ENCODE measurements at regions not wholly inside any gene's neighbourhood (a gene's known extent, or its start where the extent isn't known, plus 50 kb on each side); places are given as distances from the start of the nearest gene placed in this dataset.
"Not testable (repeated sequence)": the region's sequence is repeated elsewhere in the genome, so short reads cannot be mapped to it uniquely, and the experiment has no call there.

GRCh38 chr21:23811805-23812204 is 1795.5 kb downstream of the MRPL39 start:
- H3K4me3 Mint-ChIP-seq (ENCODE audit: unreplicated experiment) = no peak overlapping the region
- H3K9me3 ChIP-seq (ENCODE audit: insufficient read depth, low read depth, low read length) = no peaks in the 10 kb centered on the region
- no peaks in the 10 kb centered on the region for H3K79me2 ChIP-seq (ENCODE audit: insufficient read depth, low read length)
- no peak overlapping the region for H3K27ac Mint-ChIP-seq (ENCODE audit: unreplicated experiment)
- H3K9me3 Mint-ChIP-seq (ENCODE audit: unreplicated experiment) = peaks cover 3% of the 10 kb centered on the region
- no peaks in the 10 kb centered on the region for H3K4me1 ChIP-seq (ENCODE audit: insufficient read depth, low read length)
- no peaks in the 10 kb centered on the region for H3K27me3 Mint-ChIP-seq (ENCODE audit: low read depth, unreplicated experiment)
- no peak overlapping the region for H3K27ac ChIP-seq (ENCODE audit: low read depth, low read length)
- DNase-seq (ENCODE audit: low read depth) (no peak), FAIRE-seq (no peak)
- H3K4me2 ChIP-seq (ENCODE audit: low read length) = no peak overlapping the region
- no peak for TF ChIP-seq EZH2 (IDR thresholded peaks at IDR 0.05; ENCODE audit: insufficient read depth, low read length)
- no peaks in the 10 kb centered on the region for H3K36me3 Mint-ChIP-seq (ENCODE audit: low read depth, unreplicated experiment)
- H3K27me3 ChIP-seq (ENCODE audit: insufficient read depth, low read length) = no peaks in the 10 kb centered on the region
- no peak overlapping the region for H3K9ac ChIP-seq (ENCODE audit: low read length)
- H4K20me1 ChIP-seq (ENCODE audit: insufficient read depth, low read length) = no peaks in the 10 kb centered on the region
- no peaks in the 10 kb centered on the region for H3K4me1 Mint-ChIP-seq (ENCODE audit: low read depth, unreplicated experiment)
- H3K4me3 ChIP-seq (ENCODE audit: insufficient read depth, low read depth, low read length) = no peak overlapping the region
- no peak overlapping the region for H2AFZ ChIP-seq (ENCODE audit: low read depth, low read length)
- no peaks in the 10 kb centered on the region for H3K36me3 ChIP-seq (ENCODE audit: insufficient read depth, low read length)

GRCh38 chr21:23809573-23809972 is 1797.7 kb downstream of the MRPL39 start:
- no peaks in the 10 kb centered on the region for H3K27me3 ChIP-seq (ENCODE audit: insufficient read depth, low read length)
- no peaks in the 10 kb centered on the region for H3K79me2 ChIP-seq (ENCODE audit: insufficient read depth, low read length)
- no peak overlapping the region for H3K4me2 ChIP-seq (ENCODE audit: low read length)
- no peak overlapping the region for H3K27ac ChIP-seq (ENCODE audit: low read depth, low read length)
- no peak overlapping the region for H3K4me3 ChIP-seq (ENCODE audit: insufficient read depth, low read depth, low read length)
- TF ChIP-seq EZH2 (IDR thresholded peaks at IDR 0.05; ENCODE audit: insufficient read depth, low read length) (no peak), CTCF (IDR thresholded peaks at IDR 0.05; ENCODE audit: insufficient read depth, low read depth, low read length) (no peak)
- no peaks in the 10 kb centered on the region for H3K27me3 Mint-ChIP-seq (ENCODE audit: low read depth, unreplicated experiment)
- no peaks in the 10 kb centered on the region for H3K4me1 Mint-ChIP-seq (ENCODE audit: low read depth, unreplicated experiment)
- no peaks in the 10 kb centered on the region for H4K20me1 ChIP-seq (ENCODE audit: insufficient read depth, low read length)
- no peak overlapping the region for H3K27ac Mint-ChIP-seq (ENCODE audit: unreplicated experiment)
- H3K9me3 Mint-ChIP-seq (ENCODE audit: unreplicated experiment) = peaks cover 6% of the 10 kb centered on the region
- no peak overlapping the region for H3K9ac ChIP-seq (ENCODE audit: low read length)
- no peak for FAIRE-seq
- H3K36me3 Mint-ChIP-seq (ENCODE audit: low read depth, unreplicated experiment) = no peaks in the 10 kb centered on the region
- H3K36me3 ChIP-seq (ENCODE audit: insufficient read depth, low read length) = no peaks in the 10 kb centered on the region
- H3K9me3 ChIP-seq (ENCODE audit: insufficient read depth, low read depth, low read length) = no peaks in the 10 kb centered on the region
- no peak overlapping the region for H2AFZ ChIP-seq (ENCODE audit: low read depth, low read length)
- no peaks in the 10 kb centered on the region for H3K4me1 ChIP-seq (ENCODE audit: insufficient read depth, low read length)
- DNase-seq (ENCODE audit: low read depth) = no peak
- H3K4me3 Mint-ChIP-seq (ENCODE audit: unreplicated experiment) = no peak overlapping the region

GRCh38 chr21:23806966-23807548 is 1800.2 kb downstream of the MRPL39 start:
- not testable (repeated sequence) for H3K27me3 Mint-ChIP-seq (ENCODE audit: low read depth, unreplicated experiment); H3K9me3 ChIP-seq (ENCODE audit: insufficient read depth, low read depth, low read length); DNase-seq (ENCODE audit: low read depth); H3K4me1 ChIP-seq (ENCODE audit: insufficient read depth, low read length); H3K27ac Mint-ChIP-seq (ENCODE audit: unreplicated experiment); H3K9ac ChIP-seq (ENCODE audit: low read length); H3K9me3 Mint-ChIP-seq (ENCODE audit: unreplicated experiment); H2AFZ ChIP-seq (ENCODE audit: low read depth, low read length); H4K20me1 ChIP-seq (ENCODE audit: insufficient read depth, low read length); H3K4me3 ChIP-seq (ENCODE audit: insufficient read depth, low read depth, low read length); H3K4me1 Mint-ChIP-seq (ENCODE audit: low read depth, unreplicated experiment); FAIRE-seq; H3K36me3 ChIP-seq (ENCODE audit: insufficient read depth, low read length); H3K36me3 Mint-ChIP-seq (ENCODE audit: low read depth, unreplicated experiment); H3K4me3 Mint-ChIP-seq (ENCODE audit: unreplicated experiment); H3K27me3 ChIP-seq (ENCODE audit: insufficient read depth, low read length); H3K4me2 ChIP-seq (ENCODE audit: low read length); H3K79me2 ChIP-seq (ENCODE audit: insufficient read depth, low read length); H3K27ac ChIP-seq (ENCODE audit: low read depth, low read length)

Data from astrocyte (in vitro differentiated cells and primary cell).